ENCODE measurements at regions not wholly inside any gene's neighbourhood (a gene's known extent, or its start where the extent isn't known, plus 50 kb on each side); places are given as distances from the start of the nearest gene placed in this dataset.

GRCh38 chr14:21771671-21772070, 98.1 kb upstream of the OR4E1 start:
- BruUV-seq (replicated peaks) = no TSS peak
- Histone ChIP-seq H3K4me3 (ENCODE audit: insufficient read depth, low read depth, low read length) (no peak overlapping the region), H2BK5ac (ENCODE audit: low read depth, low read length, poor library complexity, severe bottlenecking) (no peak overlapping the region), H3K79me1 (ENCODE audit: low read depth in 1 of 2, low read length in 2 of 2) (no peaks in the 10 kb centered on the region), H4K8ac (ENCODE audit: low read depth in 2 of 2, low read length in 2 of 2) (no peak overlapping the region), H2AK9ac (replicated peaks; ENCODE audit: low read depth, low read length, poor library complexity) (no peak overlapping the region), H2AFZ (replicated peaks; ENCODE audit: low read length, poor library complexity) (no peak overlapping the region), H3K9me3 (ENCODE audit: control insufficient read depth, insufficient read depth, low read length) (no peaks in the 10 kb centered on the region), H3K27me3 (ENCODE audit: control insufficient read depth, insufficient read depth, low read length) (no peaks in the 10 kb centered on the region), H2BK15ac (ENCODE audit: low read depth, low read length) (no peak overlapping the region), H4K91ac (ENCODE audit: insufficient read depth, low read depth, low read length) (no peak overlapping the region), H3K4ac (ENCODE audit: low read depth, low read length) (no peak overlapping the region), H3K4me2 (ENCODE audit: low read depth, low read length) (no peak overlapping the region), H3K56ac (ENCODE audit: extremely low read depth, insufficient read depth, low read length) (no peak overlapping the region), H2AK5ac (ENCODE audit: low read depth, low read length) (no peak overlapping the region), H3K27ac (ENCODE audit: insufficient read depth, low read length) (no peak overlapping the region), H2BK120ac (ENCODE audit: low read depth, low read length) (no peak overlapping the region), H3K9ac (ENCODE audit: low read depth, low read length) (no peak overlapping the region), H3K23ac (ENCODE audit: low read depth, low read length) (no peak overlapping the region), H3K36me3 (ENCODE audit: control insufficient read depth, insufficient read depth, low read length) (no peaks in the 10 kb centered on the region), H3K9me1 (ENCODE audit: insufficient read depth, low read length) (no peaks in the 10 kb centered on the region), H4K20me1 (ENCODE audit: insufficient read depth, low read length) (no peaks in the 10 kb centered on the region), H3K14ac (replicated peaks; ENCODE audit: low read depth, low read length) (no peak overlapping the region), H4K5ac (ENCODE audit: low read depth, low read length) (no peak overlapping the region), H3K4me1 (ENCODE audit: control insufficient read depth, insufficient read depth, low read length) (no peaks in the 10 kb centered on the region), H2BK20ac (ENCODE audit: low read depth, low read length) (no peak overlapping the region), H3K18ac (ENCODE audit: low read depth, low read length) (no peak overlapping the region)
- in situ Hi-C loops (cut with MboI; ENCODE audit: low sequenced_read_pairs) (no loop called here), intact Hi-C loops (cut with micrococcal nuclease) (no loop called here), dilution Hi-C loops (cut with HindIII; ENCODE audit: low sequenced_read_pairs, unreplicated experiment) (no loop called here)
- CTCF ChIA-PET = no interaction called here
- ATAC-seq (ENCODE audit: low read depth) (no peak), DNase-seq (no peak)
- no peak for TF ChIP-seq ELK1 (IDR thresholded peaks at IDR 0.05; ENCODE audit: borderline replicate concordance, low read depth, low read length)
- TF ChIP-seq POLR2A (IDR thresholded peaks at IDR 0.05; ENCODE audit: low read depth, low read length) = no peak
- no peak for TF ChIP-seq MAFK (IDR thresholded peaks at IDR 0.05; ENCODE audit: low read depth, low read length)
- TF ChIP-seq CHD1 (IDR thresholded peaks at IDR 0.05; ENCODE audit: low read depth, low read length) = no peak
- TF ChIP-seq RAD21 (IDR thresholded peaks at IDR 0.05; ENCODE audit: low read length) = no peak
- TF ChIP-seq RCOR1 (IDR thresholded peaks at IDR 0.05; ENCODE audit: insufficient replicate concordance, low read length) = no peak
- TF ChIP-seq MXI1 (IDR thresholded peaks at IDR 0.05; ENCODE audit: borderline replicate concordance, low read depth, low read length) = no peak
- no peak for TF ChIP-seq FOS (IDR thresholded peaks at IDR 0.05; ENCODE audit: low read depth, low read length)
- TF ChIP-seq RFX5 (IDR thresholded peaks at IDR 0.05; ENCODE audit: low read depth, low read length) = no peak
- TF ChIP-seq USF2 (IDR thresholded peaks at IDR 0.05; ENCODE audit: low read depth, low read length) = no peak
- TF ChIP-seq BHLHE40 (IDR thresholded peaks at IDR 0.05; ENCODE audit: low read depth, low read length) = no peak
- TF ChIP-seq CTCF (conservative IDR thresholded peaks at IDR 0.05; ENCODE audit: low read depth, low read length) = no peak
- TF ChIP-seq CEBPB (IDR thresholded peaks at IDR 0.05; ENCODE audit: low read depth, low read length) = no peak
- TF ChIP-seq NFE2L2 (IDR thresholded peaks at IDR 0.05; ENCODE audit: low read depth, low read length) = no peak
- TF ChIP-seq SMC3 (IDR thresholded peaks at IDR 0.05; ENCODE audit: low read depth, low read length) = no peak
- no peak for TF ChIP-seq MAZ (IDR thresholded peaks at IDR 0.05; ENCODE audit: borderline replicate concordance, low read depth, low read length)
- POLR2A ChIA-PET (ENCODE audit: unreplicated experiment) = no interaction called here
- WGBS, 2 experiments (ENCODE audit: extremely low coverage in 2 of 2, insufficient read length in 1 of 2) = no CpG with 5 or more reads among the region's 1 CpG

Measured in IMR-90 (cell line).